KMS-11 (cell line): ENCODE measurements at regions not wholly inside any gene's neighbourhood (a gene's known extent, or its start where the extent isn't known, plus 50 kb on each side); places are given as distances from the start of the nearest gene placed in this dataset.
"Not testable (repeated sequence)": the region's sequence is repeated elsewhere in the genome, so short reads cannot be mapped to it uniquely, and the experiment has no call there.

Source experiments
- H2AFZ ChIP-seq: fragments of 200-600 bp; sonication (generic); 2 replicates; pipeline ENCODE4 v1.6.1; 2016; ENCODE audit warnings: antibody characterized with exemption, mixed run types, low read depth
- H3K27ac ChIP-seq: fragments of 200-600 bp; sonication (generic); 2 replicates; pipeline ENCODE4 v1.6.1; 2016; ENCODE audit warnings: mild to moderate bottlenecking, mixed run types
- H3K27me3 ChIP-seq: fragments of 200-600 bp; sonication (generic); 2 replicates; pipeline ENCODE4 v1.6.1; 2017; ENCODE audit warnings: mild to moderate bottlenecking, low read depth, mixed run types, moderate library complexity; ENCODE audit not compliant: insufficient read depth
- H3K36me3 ChIP-seq: fragments of 200-600 bp; sonication (generic); 2 replicates; pipeline ENCODE4 v1.6.1; 2017; ENCODE audit warnings: mild to moderate bottlenecking, mixed run types; ENCODE audit not compliant: insufficient read depth
- H3K4me1 ChIP-seq: fragments of 200-600 bp; sonication (generic); 2 replicates; pipeline ENCODE4 v1.6.1; 2016; ENCODE audit warnings: mild to moderate bottlenecking, low read depth, mixed run types; ENCODE audit not compliant: poor library complexity, severe bottlenecking
- H3K4me2 ChIP-seq: fragments of 200-600 bp; sonication (generic); 2 replicates; pipeline ENCODE4 v1.7.0; 2016; ENCODE audit warnings: mild to moderate bottlenecking, mixed run types
- H3K4me3 ChIP-seq: fragments of 200-600 bp; sonication (generic); IDR thresholded peaks from 2 replicates; pipeline ENCODE4 v1.6.1; 2017; ENCODE audit warnings: low read depth, low read length, mixed read lengths; ENCODE audit not compliant: insufficient read depth
- H3K79me2 ChIP-seq: fragments of 200-600 bp; sonication (generic); 2 replicates; pipeline ENCODE4 v1.6.1; 2016; ENCODE audit warnings: low read depth, mixed run types; ENCODE audit not compliant: insufficient read depth
- H3K9ac ChIP-seq: fragments of 200-600 bp; sonication (generic); 2 replicates; pipeline ENCODE4 v1.6.1; 2016; ENCODE audit warnings: mild to moderate bottlenecking, mixed run types
- H4K20me1 ChIP-seq: fragments of 200-600 bp; sonication (generic); 2 replicates; pipeline ENCODE4 v1.6.1; 2016; ENCODE audit warnings: mild to moderate bottlenecking, mixed run types; ENCODE audit not compliant: insufficient read depth
- CTCF ChIP-seq: fragments of 200-600 bp; sonication (generic); conservative IDR thresholded peaks from 2 replicates; pipeline ENCODE4 v1.6.1; 2017; ENCODE audit warnings: low read depth, mild to moderate bottlenecking, antibody characterized with exemption, low read length, moderate library complexity, mixed read lengths

- H2AFZ ChIP-seq: no peak overlapping the region
- peaks cover 41% of the 10 kb centered on the region for H3K4me1 ChIP-seq
- no peak overlapping the region for H3K27ac ChIP-seq
- H3K27me3 ChIP-seq: no peaks in the 10 kb centered on the region; the same call in 1 of the 2 replicates
- H3K36me3 ChIP-seq: no peaks in the 10 kb centered on the region
- H3K79me2 ChIP-seq: no peaks in the 10 kb centered on the region
- H3K4me3 ChIP-seq: no peak overlapping the region
- no peak overlapping the region for H3K9ac ChIP-seq
- no peak for TF ChIP-seq CTCF
- H4K20me1 ChIP-seq: no peaks in the 10 kb centered on the region
- H3K4me2 ChIP-seq: peak overlapping the region; percentile 65; the same call in 1 of the 2 replicates
These were observed 59.4 kb upstream of the ARSJ start for GRCh38 chr4:114038762-114039387.

GRCh38 chr4:114040319-114041116, 61.1 kb upstream of the ARSJ start:
- Histone ChIP-seq H3K9ac (no peak overlapping the region), H3K4me2 (peak overlapping the region; percentile 65), H3K79me2 (no peaks in the 10 kb centered on the region), H3K4me3 (no peak overlapping the region), H3K27ac (peak overlapping the region; percentile 18; the same call in 1 of the 2 replicates), H4K20me1 (no peaks in the 10 kb centered on the region), H3K4me1 (peaks cover 41% of the 10 kb centered on the region), H3K36me3 (no peaks in the 10 kb centered on the region), H2AFZ (no peak overlapping the region), H3K27me3 (no peaks in the 10 kb centered on the region; the same call in 1 of the 2 replicates)
- no peak for TF ChIP-seq CTCF

- Histone ChIP-seq H3K4me1 (peaks cover 41% of the 10 kb centered on the region), H3K4me2 (peak overlapping the region; percentile 65), H3K9ac (no peak overlapping the region)
These were observed 61.6 kb upstream of the ARSJ start for GRCh38 chr4:114041117-114041475.

GRCh38 chr4:114043116-114043515, 63.7 kb upstream of the ARSJ start:
- Histone ChIP-seq H3K36me3 (no peaks in the 10 kb centered on the region), H2AFZ (no peak overlapping the region), H3K4me2 (no peak overlapping the region), H3K4me1 (peaks cover 26% of the 10 kb centered on the region), H3K79me2 (no peaks in the 10 kb centered on the region), H3K27ac (no peak overlapping the region), H3K9ac (no peak overlapping the region), H4K20me1 (no peaks in the 10 kb centered on the region), H3K27me3 (no peaks in the 10 kb centered on the region; the same call in 1 of the 2 replicates), H3K4me3 (no peak overlapping the region)
- no peak for TF ChIP-seq CTCF

More at GRCh38 chr4:114041117-114041475, 61.6 kb upstream of the ARSJ start:
- H3K27ac ChIP-seq: peak overlapping the region; percentile 18; the same call in 1 of the 2 replicates
- H4K20me1 ChIP-seq: no peaks in the 10 kb centered on the region
- TF ChIP-seq CTCF: no peak
- no peaks in the 10 kb centered on the region for H3K36me3 ChIP-seq
- H2AFZ ChIP-seq: no peak overlapping the region
- H3K79me2 ChIP-seq: no peaks in the 10 kb centered on the region
- no peaks in the 10 kb centered on the region; the same call in 1 of the 2 replicates for H3K27me3 ChIP-seq
- no peak overlapping the region for H3K4me3 ChIP-seq

GRCh38 chr4:114044351-114044750, 64.9 kb upstream of the ARSJ start:
- not testable (repeated sequence) for H3K27me3 ChIP-seq, H3K36me3 ChIP-seq, H2AFZ ChIP-seq, H3K79me2 ChIP-seq, H3K4me3 ChIP-seq, H3K4me2 ChIP-seq, H3K9ac ChIP-seq, H3K27ac ChIP-seq, H4K20me1 ChIP-seq
- H3K4me1 ChIP-seq: peaks cover 23% of the 10 kb centered on the region
